GM10248 (cell line): ENCODE measurements at regions not wholly inside any gene's neighbourhood (a gene's known extent, or its start where the extent isn't known, plus 50 kb on each side); places are given as distances from the start of the nearest gene placed in this dataset.

ENCODE experiments used
- CTCF ChIA-PET: fragments of 300-600 bp; sonication (Branson Sonifier 250); formaldehyde crosslinking; extraction: SDS; loops from one replicate; lab custom pipeline; 2021; ENCODE audit warnings: antibody characterized with exemption; lab: Yijun Ruan, JAX
- POLR2A ChIA-PET: fragments of 350-650 bp; sonication (Branson Sonifier 250); formaldehyde crosslinking; extraction: SDS; loops from one replicate; lab custom pipeline; 2020; ENCODE audit warnings: antibody characterized with exemption; lab: Yijun Ruan, JAX
- DNase-seq: peaks from one replicate; pipeline ENCODE4 v3.0.0; 2012; ENCODE audit errors: extremely low spot score
- TF ChIP-seq, protein P1 (sequence below): IDR thresholded peaks from 2 replicates; pipeline ENCODE4 v1.5.1; 2012; ENCODE audit warnings: mild to moderate bottlenecking, low read depth; ENCODE audit errors: extremely low read depth, missing control alignments, control extremely low read depth

DNA sequence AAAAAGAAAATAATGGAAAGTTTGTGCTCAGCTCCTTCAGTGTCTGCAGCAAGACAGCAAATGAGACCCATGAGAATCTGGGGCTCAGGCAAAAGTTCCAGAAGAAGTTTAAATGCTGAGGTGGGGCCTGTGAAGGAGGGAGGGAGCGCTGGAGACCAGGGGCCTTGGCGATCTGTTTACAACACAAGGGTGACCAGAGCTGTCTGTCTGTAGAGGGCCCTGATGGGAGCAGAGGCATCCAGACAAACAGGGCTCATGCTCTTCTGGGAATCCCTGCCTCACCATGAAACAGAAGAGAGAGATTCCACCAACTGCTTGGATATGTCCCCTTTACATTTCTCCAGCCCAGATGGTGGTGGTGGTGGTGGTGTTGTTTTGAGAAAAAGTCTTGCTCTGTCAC lies 60.1 kb upstream of the GPCPD1 start:
- ChIA-PET CTCF (interaction anchor here (1.1 kb wide), 1 partner anchor 12 kb away, joined by 3 read pairs; no protein-coding TSS in a partner anchor), POLR2A (no interaction called here)
- no peak for DNase-seq
- TF ChIP-seq, protein P1, sequence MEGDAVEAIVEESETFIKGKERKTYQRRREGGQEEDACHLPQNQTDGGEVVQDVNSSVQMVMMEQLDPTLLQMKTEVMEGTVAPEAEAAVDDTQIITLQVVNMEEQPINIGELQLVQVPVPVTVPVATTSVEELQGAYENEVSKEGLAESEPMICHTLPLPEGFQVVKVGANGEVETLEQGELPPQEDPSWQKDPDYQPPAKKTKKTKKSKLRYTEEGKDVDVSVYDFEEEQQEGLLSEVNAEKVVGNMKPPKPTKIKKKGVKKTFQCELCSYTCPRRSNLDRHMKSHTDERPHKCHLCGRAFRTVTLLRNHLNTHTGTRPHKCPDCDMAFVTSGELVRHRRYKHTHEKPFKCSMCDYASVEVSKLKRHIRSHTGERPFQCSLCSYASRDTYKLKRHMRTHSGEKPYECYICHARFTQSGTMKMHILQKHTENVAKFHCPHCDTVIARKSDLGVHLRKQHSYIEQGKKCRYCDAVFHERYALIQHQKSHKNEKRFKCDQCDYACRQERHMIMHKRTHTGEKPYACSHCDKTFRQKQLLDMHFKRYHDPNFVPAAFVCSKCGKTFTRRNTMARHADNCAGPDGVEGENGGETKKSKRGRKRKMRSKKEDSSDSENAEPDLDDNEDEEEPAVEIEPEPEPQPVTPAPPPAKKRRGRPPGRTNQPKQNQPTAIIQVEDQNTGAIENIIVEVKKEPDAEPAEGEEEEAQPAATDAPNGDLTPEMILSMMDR, result no peak

- CTCF ChIA-PET, result interaction anchor here (1.6 to 3.2 kb wide), 2 partner anchors 14 to 113 kb away, joined by 3 to 10 read pairs; no protein-coding TSS in a partner anchor
- DNase-seq, result no peak
- POLR2A ChIA-PET, result no interaction called here
- TF ChIP-seq, protein P1, result no peak
Measured at GRCh38 chr20:5670036-5670536, 59.3 kb upstream of the GPCPD1 start.

- no peak for DNase-seq
- TF ChIP-seq, protein P1, result no peak
- ChIA-PET CTCF (interaction anchor here (1.1 to 3.2 kb wide), 3 partner anchors 9 to 111 kb away, joined by 3 to 10 read pairs (median 3); no protein-coding TSS in a partner anchor), POLR2A (no interaction called here)
Measured at GRCh38 chr20:5668529-5668868, 57.7 kb upstream of the GPCPD1 start.

GRCh38 chr20:5667705-5668528 lies 57.1 kb upstream of the GPCPD1 start:
- TF ChIP-seq, protein P1, result no peak
- CTCF ChIA-PET, result interaction anchor here (1.1 to 3.2 kb wide), 2 partner anchors 10 to 11 kb away, joined by 3 to 10 read pairs; no protein-coding TSS in a partner anchor
- no peak for DNase-seq
- POLR2A ChIA-PET, result no interaction called here

GRCh38 chr20:5665417-5665816 lies 54.6 kb upstream of the GPCPD1 start:
- ChIA-PET CTCF (interaction anchor here (0.8 to 1.6 kb wide), 2 partner anchors 16 to 108 kb away, joined by 3 to 4 read pairs; no protein-coding TSS in a partner anchor), POLR2A (no interaction called here)
- TF ChIP-seq, protein P1, result no peak
- DNase-seq, result no peak

- ChIA-PET CTCF (interaction anchor here (1.8 kb wide), 1 partner anchor 18 kb away, joined by 6 read pairs; no protein-coding TSS in a partner anchor), POLR2A (no interaction called here)
- TF ChIP-seq, protein P1, result no peak
- no peak for DNase-seq
Measured at GRCh38 chr20:5663396-5663795, 52.6 kb upstream of the GPCPD1 start.
